ENCODE measurements at regions not wholly inside any gene's neighbourhood (a gene's known extent, or its start where the extent isn't known, plus 50 kb on each side); places are given as distances from the start of the nearest gene placed in this dataset.
A peak's percentile ranks its signal among the peaks of the same experiment; 100 is the strongest.

DNA sequence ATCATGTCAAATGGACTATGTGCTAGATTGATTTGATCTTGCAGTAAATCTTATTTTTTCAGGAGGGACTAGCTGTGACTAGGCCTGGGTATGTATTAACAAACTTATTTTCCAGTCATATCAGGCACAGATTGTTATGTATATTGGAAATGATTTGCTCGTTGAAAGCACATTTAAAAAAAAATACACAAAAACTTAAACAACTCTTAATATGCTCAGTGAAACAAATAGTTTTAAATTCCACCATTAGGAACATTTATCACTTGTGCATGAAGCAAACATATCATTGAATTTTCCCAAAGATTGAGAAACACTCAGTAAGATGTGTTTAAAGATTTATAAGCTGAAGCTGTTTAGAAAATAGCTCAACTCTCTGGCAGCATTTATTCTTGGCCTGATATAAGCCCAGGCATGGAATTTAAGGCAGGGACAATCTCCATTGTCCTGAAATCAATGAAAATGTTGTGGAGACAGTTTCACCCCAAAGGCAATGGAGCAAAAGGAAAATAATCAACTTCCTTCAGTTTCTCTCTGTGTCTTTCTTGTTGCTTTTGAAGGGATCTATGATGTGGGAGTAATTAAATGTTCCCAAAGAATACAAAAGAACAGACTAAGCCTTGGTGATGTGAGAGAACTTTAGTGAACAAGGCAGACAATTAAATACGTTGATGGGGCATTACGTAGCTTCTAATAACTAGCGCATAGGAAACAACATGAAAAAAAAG is 250.3 kb downstream of the GPR37 start:
- DNase-seq (ENCODE audit: low spot score in 2 of 2), result peak in 1 of 2 experiments; percentile 14
- Histone ChIP-seq H3K9me3 (no peaks in the 10 kb centered on the region), H3K4me3 (no peak overlapping the region), H3K36me3 (replicated peaks) (no peaks in the 10 kb centered on the region), H3K4me1 (peaks cover 5% of the 10 kb centered on the region; the same call in 1 of the 2 replicates), H3K27me3 (ENCODE audit: low read depth) (no peaks in the 10 kb centered on the region)
- in situ Hi-C loops (cut with MboI; ENCODE audit: low sequenced_read_pairs), result no loop called here

DNA sequence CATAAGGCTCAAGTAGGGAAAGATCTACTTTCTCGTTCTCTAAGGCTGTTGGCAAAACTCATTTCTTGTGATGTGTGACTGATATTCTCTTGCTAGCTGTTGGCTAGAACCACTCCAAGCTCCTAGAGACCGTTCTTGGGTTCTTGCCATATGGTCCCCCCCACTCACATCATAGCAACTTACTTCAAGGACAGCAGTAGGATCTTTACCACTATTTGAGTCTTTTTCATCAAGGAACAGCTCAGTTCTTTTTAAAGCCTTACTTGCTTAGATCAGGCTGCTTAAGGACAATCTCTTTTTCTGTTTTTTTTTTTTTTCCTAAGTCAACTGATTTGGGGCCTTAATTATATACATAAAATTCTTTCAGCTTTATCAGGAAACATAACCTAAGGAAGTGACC is 251.1 kb downstream of the GPR37 start:
- no peak overlapping the region for H3K4me3 ChIP-seq
- DNase-seq (ENCODE audit: low spot score in 2 of 2), result no peak
- H3K4me1 ChIP-seq, result peaks cover 5% of the 10 kb centered on the region; the same call in 1 of the 2 replicates
- no peaks in the 10 kb centered on the region for H3K9me3 ChIP-seq
- no peaks in the 10 kb centered on the region for H3K27me3 ChIP-seq (ENCODE audit: low read depth)
- in situ Hi-C loops (cut with MboI; ENCODE audit: low sequenced_read_pairs), result no loop called here
- no peaks in the 10 kb centered on the region for H3K36me3 ChIP-seq (replicated peaks)

DNA sequence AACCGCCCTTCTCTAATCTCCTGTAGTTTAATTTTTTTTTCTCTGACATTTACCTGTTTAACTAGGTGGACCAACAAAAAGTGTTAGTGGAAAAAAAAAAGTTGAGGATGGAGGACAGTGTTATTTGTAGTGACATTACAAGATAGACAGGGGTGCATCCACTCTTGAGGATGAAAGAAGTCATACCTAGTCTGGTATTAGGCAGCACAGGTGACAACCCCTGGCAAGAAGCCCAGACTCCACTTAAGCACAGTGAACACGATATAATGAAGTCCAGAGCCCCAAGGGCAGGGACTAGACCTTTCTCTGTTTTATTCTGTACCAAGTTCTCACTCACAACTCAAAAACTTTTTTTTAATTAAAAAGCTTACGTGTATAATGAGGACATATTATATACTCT is 268.4 kb downstream of the GPR37 start:
- Histone ChIP-seq H3K27me3 (ENCODE audit: low read depth) (no peaks in the 10 kb centered on the region), H3K4me1 (no peaks in the 10 kb centered on the region), H3K9me3 (no peaks in the 10 kb centered on the region), H3K4me3 (no peak overlapping the region), H3K36me3 (replicated peaks) (no peaks in the 10 kb centered on the region)
- in situ Hi-C loops (cut with MboI; ENCODE audit: low sequenced_read_pairs), result no loop called here
- no peak for DNase-seq (ENCODE audit: low spot score in 2 of 2)

DNA sequence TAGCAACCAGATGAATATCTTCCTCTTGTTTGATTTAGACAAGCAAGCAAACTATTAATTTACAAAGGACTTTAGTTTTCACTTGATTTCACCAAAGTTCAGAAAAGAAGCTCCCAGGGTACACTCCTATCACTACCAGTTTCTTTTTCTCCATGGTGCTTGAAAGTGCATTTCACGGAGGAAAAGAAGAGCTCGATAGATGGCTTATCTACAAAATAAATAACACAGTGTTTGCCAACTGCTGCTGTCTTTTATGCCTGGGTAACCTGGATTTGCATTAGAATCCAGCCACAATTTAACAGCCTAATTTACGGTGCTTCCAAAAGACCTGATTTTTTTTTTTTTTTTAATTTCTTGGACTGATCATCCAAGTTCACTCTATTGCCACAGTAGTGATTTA is 275.7 kb downstream of the GPR37 start:
- Histone ChIP-seq H3K36me3 (replicated peaks) (no peaks in the 10 kb centered on the region), H3K27me3 (ENCODE audit: low read depth) (no peaks in the 10 kb centered on the region), H3K4me3 (no peak overlapping the region), H3K4me1 (peaks cover 5% of the 10 kb centered on the region; the same call in 1 of the 2 replicates), H3K9me3 (no peaks in the 10 kb centered on the region)
- peak in 1 of 2 experiments; percentile 67 for DNase-seq (ENCODE audit: low spot score in 2 of 2)
- in situ Hi-C loops (cut with MboI; ENCODE audit: low sequenced_read_pairs), result no loop called here

DNA sequence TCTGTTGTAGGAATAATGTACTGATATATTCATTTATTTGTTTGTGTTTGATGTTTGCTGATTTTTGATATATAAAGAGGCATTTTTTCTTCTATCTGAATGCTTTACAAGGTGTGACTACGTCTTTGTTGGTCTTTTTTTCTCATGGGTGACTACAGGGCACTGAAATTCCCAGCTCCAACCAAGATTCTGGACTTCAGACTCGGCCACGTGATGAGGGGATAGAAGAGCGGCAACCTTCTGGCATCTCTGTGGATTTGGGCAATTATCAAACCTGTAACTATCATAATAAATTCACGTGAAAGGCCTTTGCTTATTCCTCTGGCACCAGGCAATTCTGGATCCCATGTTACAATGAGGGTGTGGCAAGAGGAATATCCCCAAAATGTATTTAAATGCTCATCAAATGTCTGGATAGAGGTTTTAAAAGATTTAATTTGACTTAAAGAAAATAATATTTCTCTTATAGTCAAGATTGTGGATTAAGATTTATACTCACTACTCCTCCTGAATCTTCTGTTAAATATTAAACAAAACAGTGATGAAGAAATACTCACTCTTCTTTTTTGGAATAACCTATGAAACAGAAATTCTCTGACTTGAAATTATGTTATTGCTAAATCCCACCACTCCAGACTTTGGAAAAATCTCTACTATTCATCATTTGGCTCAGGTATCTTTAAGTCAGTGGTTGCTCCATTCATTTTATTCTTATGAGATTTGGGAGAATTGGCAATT is 276.3 kb downstream of the GPR37 start:
- peaks cover 5% of the 10 kb centered on the region; the same call in 1 of the 2 replicates for H3K4me1 ChIP-seq
- DNase-seq (ENCODE audit: low spot score in 2 of 2), result no peak
- H3K27me3 ChIP-seq (ENCODE audit: low read depth), result no peaks in the 10 kb centered on the region
- H3K9me3 ChIP-seq, result no peaks in the 10 kb centered on the region
- in situ Hi-C loops (cut with MboI; ENCODE audit: low sequenced_read_pairs), result no loop called here
- no peaks in the 10 kb centered on the region for H3K36me3 ChIP-seq (replicated peaks)
- no peak overlapping the region for H3K4me3 ChIP-seq

DNA sequence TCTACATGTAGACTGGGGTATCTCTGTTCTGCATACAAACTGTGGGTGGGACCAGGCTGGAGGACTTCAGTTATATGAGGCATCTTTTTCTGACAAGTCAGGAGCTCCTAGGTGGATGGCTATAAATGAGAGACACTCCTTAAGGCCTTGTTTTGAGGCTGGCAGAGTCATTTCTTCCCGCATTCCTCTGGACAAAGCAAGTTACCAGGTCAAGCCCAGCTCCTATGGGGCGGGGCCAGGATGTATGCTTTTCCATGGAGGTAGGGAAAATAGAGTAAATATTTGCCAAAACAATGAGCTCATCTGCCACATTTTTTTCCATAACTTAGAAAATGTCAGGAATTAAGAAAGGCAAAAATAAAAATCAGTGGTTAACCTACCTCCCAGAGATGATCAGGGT is 283.4 kb downstream of the GPR37 start:
- no peak for DNase-seq (ENCODE audit: low spot score in 2 of 2)
- no peaks in the 10 kb centered on the region for H3K4me1 ChIP-seq
- in situ Hi-C loops (cut with MboI; ENCODE audit: low sequenced_read_pairs), result no loop called here
- no peaks in the 10 kb centered on the region for H3K36me3 ChIP-seq (replicated peaks)
- no peaks in the 10 kb centered on the region for H3K27me3 ChIP-seq (ENCODE audit: low read depth)
- H3K4me3 ChIP-seq, result no peak overlapping the region
- no peaks in the 10 kb centered on the region for H3K9me3 ChIP-seq

DNA sequence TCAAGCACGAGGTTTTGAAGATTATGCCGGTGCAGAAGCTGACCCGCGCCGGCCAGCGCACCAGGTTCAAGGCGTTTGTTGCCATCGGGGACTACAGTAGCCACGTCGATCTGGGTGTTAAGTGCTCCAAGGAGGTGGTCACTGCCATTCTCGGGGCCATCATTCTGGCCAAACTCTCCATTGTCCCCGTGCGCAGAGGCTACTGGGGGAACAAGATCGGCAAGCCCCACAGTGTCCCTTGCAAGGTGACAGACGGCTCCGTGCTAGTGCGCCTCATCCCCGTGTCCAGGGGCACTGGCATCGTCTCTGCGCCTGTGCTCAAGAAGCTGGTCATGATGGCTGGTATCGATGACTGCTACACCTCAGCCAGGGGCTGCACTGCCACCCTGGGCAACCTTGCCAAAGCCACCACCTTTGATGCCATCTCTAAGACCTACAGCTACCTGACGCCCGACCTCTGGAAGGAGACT is 284.7 kb downstream of the GPR37 start:
- in situ Hi-C loops (cut with MboI; ENCODE audit: low sequenced_read_pairs), result no loop called here
- H3K36me3 ChIP-seq (replicated peaks), result no peaks in the 10 kb centered on the region
- no peaks in the 10 kb centered on the region for H3K27me3 ChIP-seq (ENCODE audit: low read depth)
- no peak for DNase-seq (ENCODE audit: low spot score in 2 of 2)
- H3K4me3 ChIP-seq, result no peak overlapping the region
- no peaks in the 10 kb centered on the region for H3K4me1 ChIP-seq
- H3K9me3 ChIP-seq, result no peaks in the 10 kb centered on the region

DNA sequence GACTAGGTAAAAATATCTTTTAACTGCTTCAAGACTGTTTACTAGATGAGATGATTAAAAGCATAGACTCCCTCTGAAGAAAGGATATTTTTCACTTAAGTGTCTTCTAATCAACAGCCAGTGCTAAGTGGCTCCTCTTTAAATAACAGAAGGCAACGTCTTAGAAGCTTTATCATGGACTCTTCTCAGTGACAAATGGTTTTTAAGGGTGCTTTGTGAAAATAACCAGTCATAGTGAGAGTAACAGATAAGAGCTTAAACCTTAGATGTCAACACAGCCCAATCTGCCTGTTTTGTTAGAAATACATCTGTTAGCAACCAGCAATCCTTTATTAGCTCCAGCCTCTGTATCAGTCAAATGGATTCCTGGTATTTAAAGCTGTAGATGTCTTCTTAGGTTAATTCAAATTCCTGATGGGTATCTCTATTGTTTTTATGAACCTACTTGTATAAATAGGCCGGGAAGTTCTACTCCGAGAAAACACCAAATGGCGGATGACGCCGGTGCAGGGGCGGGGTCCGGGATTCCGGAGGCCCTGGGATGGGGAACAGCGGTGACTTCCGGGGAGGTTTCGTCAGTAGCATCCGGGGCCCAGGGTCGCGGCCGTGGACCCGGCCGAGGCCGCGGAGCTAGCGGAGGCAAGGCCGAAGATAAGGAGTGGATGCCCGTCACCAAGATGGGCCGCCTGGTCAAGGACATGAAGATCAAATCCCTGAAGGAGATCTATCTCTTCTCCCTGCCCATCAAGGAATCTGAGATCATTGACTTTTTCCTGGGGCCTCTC is 285.4 kb downstream of the GPR37 start:
- H3K4me3 ChIP-seq, result no peak overlapping the region
- no peaks in the 10 kb centered on the region for H3K9me3 ChIP-seq
- no peaks in the 10 kb centered on the region for H3K4me1 ChIP-seq
- no peaks in the 10 kb centered on the region for H3K36me3 ChIP-seq (replicated peaks)
- in situ Hi-C loops (cut with MboI; ENCODE audit: low sequenced_read_pairs), result no loop called here
- no peak for DNase-seq (ENCODE audit: low spot score in 2 of 2)
- no peaks in the 10 kb centered on the region for H3K27me3 ChIP-seq (ENCODE audit: low read depth)

DNA sequence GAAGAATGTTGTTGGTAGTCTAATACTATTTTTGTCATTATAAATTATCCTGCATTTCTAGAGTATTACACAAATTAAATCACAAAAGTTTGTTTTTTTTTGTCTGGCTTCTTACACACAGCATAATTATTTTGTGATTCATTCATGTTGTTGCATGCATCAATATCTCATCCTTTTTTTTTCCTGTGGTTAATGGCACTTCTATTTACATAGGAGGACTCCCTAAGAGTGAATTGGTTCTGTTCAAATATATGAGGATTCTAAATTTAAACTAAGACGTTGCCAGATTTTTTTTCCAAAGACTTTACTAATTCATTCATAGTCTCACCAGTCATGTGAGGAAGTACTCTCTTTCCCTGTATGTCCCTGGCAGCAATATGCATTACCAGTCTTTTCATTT is 303.3 kb downstream of the GPR37 start:
- DNase-seq (ENCODE audit: low spot score in 2 of 2), result no peak
- in situ Hi-C loops (cut with MboI; ENCODE audit: low sequenced_read_pairs), result no loop called here
- Histone ChIP-seq H3K27me3 (ENCODE audit: low read depth) (no peaks in the 10 kb centered on the region), H3K9me3 (no peaks in the 10 kb centered on the region), H3K36me3 (replicated peaks) (no peaks in the 10 kb centered on the region), H3K4me1 (no peaks in the 10 kb centered on the region), H3K4me3 (no peak overlapping the region)

DNA sequence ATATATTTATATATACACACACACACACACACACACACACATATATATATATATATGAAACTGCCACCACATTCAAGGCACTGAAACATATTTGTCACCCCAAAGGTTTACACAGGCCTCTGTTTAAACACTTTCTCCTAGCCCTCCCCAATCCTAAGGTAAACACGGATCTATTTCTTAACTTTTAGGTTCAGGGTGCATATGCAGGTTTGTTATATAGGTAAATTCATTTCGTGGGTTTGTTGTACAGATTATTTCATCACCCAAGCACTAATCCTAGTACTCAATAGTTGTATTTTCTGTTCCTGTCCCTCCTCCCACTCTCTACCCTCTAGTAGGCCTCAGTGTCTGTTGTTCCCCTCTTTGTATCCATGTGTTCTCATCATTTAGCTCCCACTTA is 305.0 kb downstream of the GPR37 start:
- no peak for DNase-seq (ENCODE audit: low spot score in 2 of 2)

DNA sequence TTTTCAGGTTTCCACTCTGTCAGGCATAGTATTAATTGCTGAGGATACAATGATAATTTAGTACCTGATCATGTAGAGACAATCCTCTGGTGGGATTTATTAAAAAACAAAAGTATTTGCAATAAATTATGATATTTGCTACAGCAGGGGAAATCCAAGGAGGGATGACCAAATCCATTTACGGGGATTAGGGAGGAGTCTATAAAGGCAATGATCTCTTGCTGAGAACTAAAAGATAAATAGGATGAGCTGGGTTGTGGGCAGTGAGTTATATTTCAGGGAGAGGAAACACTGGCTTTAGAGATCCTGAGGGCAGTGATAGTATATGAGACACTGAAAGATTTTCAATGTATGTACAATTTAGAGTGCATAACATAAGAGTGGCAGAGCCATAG is 305.5 kb downstream of the GPR37 start:
- Histone ChIP-seq H3K9me3 (no peaks in the 10 kb centered on the region), H3K27me3 (ENCODE audit: low read depth) (no peaks in the 10 kb centered on the region), H3K36me3 (replicated peaks) (no peaks in the 10 kb centered on the region), H3K4me3 (no peak overlapping the region), H3K4me1 (no peaks in the 10 kb centered on the region)
- in situ Hi-C loops (cut with MboI; ENCODE audit: low sequenced_read_pairs), result no loop called here
- no peak for DNase-seq (ENCODE audit: low spot score in 2 of 2)

More for the DNA sequence above, 305.0 kb downstream of the GPR37 start:
- in situ Hi-C loops (cut with MboI; ENCODE audit: low sequenced_read_pairs), result no loop called here
- no peaks in the 10 kb centered on the region for H3K27me3 ChIP-seq (ENCODE audit: low read depth)
- H3K4me3 ChIP-seq, result no peak overlapping the region
- no peaks in the 10 kb centered on the region for H3K4me1 ChIP-seq
- H3K9me3 ChIP-seq, result no peaks in the 10 kb centered on the region
- H3K36me3 ChIP-seq (replicated peaks), result no peaks in the 10 kb centered on the region

DNA sequence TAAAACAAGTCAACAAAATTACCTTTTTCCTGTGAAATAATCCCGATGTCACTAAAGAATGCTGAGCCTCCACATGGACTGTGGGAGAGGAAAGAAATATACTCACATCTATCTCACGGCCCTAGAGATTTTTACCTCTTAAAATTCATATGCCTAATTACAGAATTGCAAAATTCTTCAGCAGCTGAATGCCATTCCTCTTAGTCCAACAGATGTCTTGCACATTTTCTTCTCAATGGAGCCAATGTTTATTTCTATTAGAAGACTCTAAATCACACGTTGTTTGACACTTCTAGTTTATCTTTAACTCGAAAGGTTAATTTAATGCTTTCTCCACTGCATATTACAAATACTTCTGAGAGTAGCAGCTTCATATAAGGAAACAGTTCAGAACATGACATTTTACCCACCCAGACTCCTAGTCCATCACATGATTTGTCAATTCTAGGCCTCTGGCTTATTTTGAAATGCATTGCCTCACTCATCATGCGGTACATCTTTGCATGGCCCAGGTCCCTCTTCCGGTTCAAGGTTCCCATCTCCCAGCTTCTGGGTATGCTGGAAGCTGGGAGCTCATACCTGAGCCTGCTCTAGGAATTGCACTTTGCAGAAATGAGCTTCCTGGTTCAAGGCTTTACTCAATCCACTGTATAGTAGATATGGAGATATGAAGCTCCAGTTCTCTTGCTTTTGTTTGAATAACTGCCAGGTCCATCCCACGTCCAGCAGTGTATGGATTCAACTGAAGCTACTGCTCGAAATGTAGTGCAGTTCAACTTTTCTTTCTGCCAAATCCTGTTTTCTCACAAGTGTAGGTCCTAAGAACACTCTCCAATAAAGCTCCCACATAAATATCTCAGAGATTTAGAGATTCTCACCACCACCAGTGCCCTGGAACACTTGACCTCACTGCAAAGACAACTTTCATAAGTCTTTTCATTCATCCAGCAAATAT is 306.2 kb downstream of the GPR37 start:
- Histone ChIP-seq H3K27me3 (ENCODE audit: low read depth) (no peaks in the 10 kb centered on the region), H3K36me3 (replicated peaks) (no peaks in the 10 kb centered on the region), H3K4me1 (no peaks in the 10 kb centered on the region), H3K4me3 (no peak overlapping the region), H3K9me3 (no peaks in the 10 kb centered on the region)
- DNase-seq (ENCODE audit: low spot score in 2 of 2), result no peak
- in situ Hi-C loops (cut with MboI; ENCODE audit: low sequenced_read_pairs), result no loop called here

DNA sequence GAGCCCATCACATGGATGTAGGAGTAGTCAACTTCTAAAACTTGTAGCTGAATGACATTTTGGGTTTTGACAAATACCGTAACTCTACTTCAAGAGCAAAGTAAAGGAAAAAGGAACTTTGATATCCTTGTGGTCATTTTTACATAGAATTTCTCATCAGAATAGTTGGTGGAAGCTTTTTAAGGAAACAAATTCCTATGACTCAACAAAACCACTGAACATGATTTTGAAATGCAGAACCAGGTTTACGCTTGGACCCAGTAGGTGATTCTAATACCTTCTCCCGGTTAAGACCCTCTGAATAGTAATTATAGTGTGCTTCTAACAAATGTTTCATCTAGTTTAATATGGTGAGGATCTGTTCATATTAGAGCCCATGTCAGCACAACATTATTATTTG is 307.8 kb downstream of the GPR37 start:
- in situ Hi-C loops (cut with MboI; ENCODE audit: low sequenced_read_pairs), result no loop called here
- Histone ChIP-seq H3K9me3 (no peaks in the 10 kb centered on the region), H3K4me1 (no peaks in the 10 kb centered on the region), H3K27me3 (ENCODE audit: low read depth) (no peaks in the 10 kb centered on the region), H3K36me3 (replicated peaks) (no peaks in the 10 kb centered on the region), H3K4me3 (no peak overlapping the region)
- DNase-seq (ENCODE audit: low spot score in 2 of 2), result no peak

Data from HAP-1 (cell line).